GM12872 (cell line): ENCODE measurements at regions not wholly inside any gene's neighbourhood (a gene's known extent, or its start where the extent isn't known, plus 50 kb on each side); places are given as distances from the start of the nearest gene placed in this dataset.

Experiments used
- TF ChIP-seq, protein P1 (sequence below): IDR thresholded peaks from 3 replicates; pipeline ENCODE4 v1.5.1; 2011; ENCODE audit warnings: low read depth, mild to moderate bottlenecking, low read length, moderate library complexity; ENCODE audit not compliant: insufficient read depth

GRCh38 chr16:50448522-50448921 is 79.7 kb upstream of the BRD7 start:
- TF ChIP-seq, protein P1, sequence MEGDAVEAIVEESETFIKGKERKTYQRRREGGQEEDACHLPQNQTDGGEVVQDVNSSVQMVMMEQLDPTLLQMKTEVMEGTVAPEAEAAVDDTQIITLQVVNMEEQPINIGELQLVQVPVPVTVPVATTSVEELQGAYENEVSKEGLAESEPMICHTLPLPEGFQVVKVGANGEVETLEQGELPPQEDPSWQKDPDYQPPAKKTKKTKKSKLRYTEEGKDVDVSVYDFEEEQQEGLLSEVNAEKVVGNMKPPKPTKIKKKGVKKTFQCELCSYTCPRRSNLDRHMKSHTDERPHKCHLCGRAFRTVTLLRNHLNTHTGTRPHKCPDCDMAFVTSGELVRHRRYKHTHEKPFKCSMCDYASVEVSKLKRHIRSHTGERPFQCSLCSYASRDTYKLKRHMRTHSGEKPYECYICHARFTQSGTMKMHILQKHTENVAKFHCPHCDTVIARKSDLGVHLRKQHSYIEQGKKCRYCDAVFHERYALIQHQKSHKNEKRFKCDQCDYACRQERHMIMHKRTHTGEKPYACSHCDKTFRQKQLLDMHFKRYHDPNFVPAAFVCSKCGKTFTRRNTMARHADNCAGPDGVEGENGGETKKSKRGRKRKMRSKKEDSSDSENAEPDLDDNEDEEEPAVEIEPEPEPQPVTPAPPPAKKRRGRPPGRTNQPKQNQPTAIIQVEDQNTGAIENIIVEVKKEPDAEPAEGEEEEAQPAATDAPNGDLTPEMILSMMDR: no peak

GRCh38 chr16:50446861-50447260 is 78.1 kb upstream of the BRD7 start:
- TF ChIP-seq, protein P1: no peak

- TF ChIP-seq, protein P1: no peak
These were observed 77.1 kb upstream of the BRD7 start for GRCh38 chr16:50445621-50446555.

DNA sequence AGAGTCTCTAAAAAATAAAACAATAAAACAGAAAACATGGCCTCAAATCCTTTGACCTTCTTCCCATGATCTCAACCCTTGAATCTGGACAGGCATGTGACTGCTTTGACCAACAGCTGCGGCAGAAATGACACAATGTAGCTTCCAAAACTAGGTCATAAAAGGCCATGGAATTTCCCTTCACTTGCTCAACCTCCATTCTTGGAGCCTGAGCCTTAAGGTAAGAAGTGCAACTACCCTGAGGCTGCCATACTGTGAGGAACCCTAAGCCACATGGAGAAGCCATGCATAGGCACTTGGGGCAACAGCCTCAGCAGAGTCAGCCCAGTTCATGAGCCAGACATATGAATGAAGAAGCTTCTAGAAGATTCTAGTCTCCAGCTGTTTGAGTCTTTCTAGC is 75.7 kb upstream of the BRD7 start:
- TF ChIP-seq, protein P1: no peak

DNA sequence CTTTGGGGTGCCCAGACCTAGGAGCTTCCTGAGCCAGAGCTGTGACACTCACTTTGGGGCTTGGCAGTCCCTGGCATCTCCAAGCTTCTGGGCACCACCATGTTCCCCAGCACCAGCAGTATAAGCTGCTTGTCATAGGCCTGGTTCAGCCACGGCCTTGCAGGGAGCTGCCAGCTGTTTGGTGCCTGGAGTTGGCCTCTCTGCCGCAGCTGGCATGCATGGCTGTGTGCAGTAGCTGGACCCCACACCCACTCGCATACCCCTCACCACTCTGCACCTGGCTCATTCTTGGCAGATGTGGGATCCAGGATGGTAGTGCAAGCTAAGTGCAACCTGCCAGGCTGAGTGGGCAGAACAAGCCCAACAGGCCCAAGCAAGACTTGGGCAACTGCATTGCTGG is 73.4 kb upstream of the BRD7 start:
- TF ChIP-seq, protein P1: no peak

DNA sequence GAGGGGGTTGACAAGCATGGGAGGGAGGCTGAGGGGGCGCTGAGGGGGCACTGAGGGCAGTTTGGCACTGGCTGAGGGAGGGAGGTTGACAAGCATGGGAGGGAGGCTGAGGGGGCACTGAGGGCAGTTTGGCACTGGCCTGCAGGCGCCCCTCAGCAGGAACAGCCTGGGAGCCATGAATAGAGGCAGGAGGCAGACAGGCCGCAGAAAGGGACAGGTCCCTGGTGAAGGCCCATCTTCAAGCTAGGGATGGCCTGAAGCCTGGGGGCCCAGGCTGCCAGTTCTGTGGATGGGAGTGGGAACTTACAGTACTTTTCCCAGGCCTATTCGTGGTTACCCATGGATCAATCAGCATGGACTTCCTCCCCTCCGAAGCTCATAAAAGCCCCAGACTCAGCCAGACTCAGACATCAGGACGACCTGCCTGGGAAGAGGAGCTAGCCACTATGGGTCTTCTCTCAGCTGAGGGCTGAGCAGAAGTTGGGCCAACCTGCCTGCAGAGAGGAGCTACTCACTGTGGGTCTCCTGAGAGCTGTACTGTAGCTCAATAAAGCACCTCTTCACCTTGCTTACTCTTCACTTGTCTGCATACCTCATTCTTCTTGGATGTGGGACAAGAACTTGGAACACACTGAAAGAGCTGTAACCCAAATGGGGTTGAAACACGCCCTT is 72.8 kb upstream of the BRD7 start:
- TF ChIP-seq, protein P1: no peak

- TF ChIP-seq, protein P1: no peak
These were observed 72.2 kb upstream of the BRD7 start for GRCh38 chr16:50440991-50441390.
